ENCODE measurements at regions not wholly inside any gene's neighbourhood (a gene's known extent, or its start where the extent isn't known, plus 50 kb on each side); places are given as distances from the start of the nearest gene placed in this dataset.

- Histone ChIP-seq H3K36me3 (no peaks in the 10 kb centered on the region), H3K4me3 (no peak overlapping the region), H3K27me3 (no peaks in the 10 kb centered on the region), H3K4me1 (no peaks in the 10 kb centered on the region), H3K9me3 (no peaks in the 10 kb centered on the region), H3K27ac (no peak overlapping the region)
- TF ChIP-seq POLR2A (IDR thresholded peaks at IDR 0.05), result no peak
- TF ChIP-seq CTCF (IDR thresholded peaks at IDR 0.05), result no peak
- no peak for DNase-seq
Observed at GRCh38 chr9:13778631-13779030, 499.1 kb upstream of the MPDZ start.

GRCh38 chr9:13770956-13771355, 491.5 kb upstream of the MPDZ start:
- no peaks in the 10 kb centered on the region for H3K27me3 ChIP-seq
- no peak for DNase-seq
- H3K9me3 ChIP-seq, result no peaks in the 10 kb centered on the region
- H3K36me3 ChIP-seq, result no peaks in the 10 kb centered on the region
- TF ChIP-seq CTCF (IDR thresholded peaks at IDR 0.05), result no peak
- TF ChIP-seq POLR2A (IDR thresholded peaks at IDR 0.05), result no peak
- no peaks in the 10 kb centered on the region for H3K4me1 ChIP-seq
- H3K27ac ChIP-seq, result no peak overlapping the region
- no peak overlapping the region for H3K4me3 ChIP-seq

GRCh38 chr9:13769641-13770040, 490.1 kb upstream of the MPDZ start:
- Histone ChIP-seq H3K27me3 (no peaks in the 10 kb centered on the region), H3K36me3 (no peaks in the 10 kb centered on the region), H3K9me3 (no peaks in the 10 kb centered on the region), H3K4me1 (no peaks in the 10 kb centered on the region), H3K27ac (no peak overlapping the region), H3K4me3 (no peak overlapping the region)
- no peak for TF ChIP-seq CTCF (IDR thresholded peaks at IDR 0.05)
- TF ChIP-seq POLR2A (IDR thresholded peaks at IDR 0.05), result no peak
- no peak for DNase-seq

- TF ChIP-seq CTCF (IDR thresholded peaks at IDR 0.05), result no peak
- no peak for TF ChIP-seq POLR2A (IDR thresholded peaks at IDR 0.05)
- no peaks in the 10 kb centered on the region for H3K27me3 ChIP-seq
Observed at GRCh38 chr9:13769006-13769405, 489.5 kb upstream of the MPDZ start.

GRCh38 chr9:13762209-13762608, 482.7 kb upstream of the MPDZ start:
- no peaks in the 10 kb centered on the region for H3K36me3 ChIP-seq

More at GRCh38 chr9:13769006-13769405, 489.5 kb upstream of the MPDZ start:
- no peak for DNase-seq
- H3K4me3 ChIP-seq, result no peak overlapping the region
- no peaks in the 10 kb centered on the region for H3K4me1 ChIP-seq
- H3K27ac ChIP-seq, result no peak overlapping the region
- H3K36me3 ChIP-seq, result no peaks in the 10 kb centered on the region
- H3K9me3 ChIP-seq, result no peaks in the 10 kb centered on the region

More at GRCh38 chr9:13762209-13762608, 482.7 kb upstream of the MPDZ start:
- TF ChIP-seq CTCF (IDR thresholded peaks at IDR 0.05) (no peak), POLR2A (IDR thresholded peaks at IDR 0.05) (no peak)
- Histone ChIP-seq H3K4me1 (no peaks in the 10 kb centered on the region), H3K4me3 (no peak overlapping the region), H3K27me3 (no peaks in the 10 kb centered on the region), H3K9me3 (no peaks in the 10 kb centered on the region), H3K27ac (no peak overlapping the region)
- no peak for DNase-seq

Data from Peyer's patch (tissue), 4 donors.